Loucy (cell line): ENCODE measurements at regions not wholly inside any gene's neighbourhood (a gene's known extent, or its start where the extent isn't known, plus 50 kb on each side); places are given as distances from the start of the nearest gene placed in this dataset.

Source experiments
- H2AFZ ChIP-seq: fragments of 200-600 bp; sonication (generic); 2 replicates; pipeline ENCODE4 v1.6.0; 2016; ENCODE audit warnings: antibody characterized with exemption, mild to moderate bottlenecking, low read length, moderate library complexity
- H3F3A ChIP-seq: fragments of 200-600 bp; 2 replicates; pipeline ENCODE4 v1.6.0; 2016; ENCODE audit warnings: antibody characterized with exemption, low read depth, mild to moderate bottlenecking
- H3K27me3 ChIP-seq: fragments of 200-600 bp; sonication (generic); 2 replicates; pipeline ENCODE4 v1.6.1; 2014; ENCODE audit warnings: low read length, mild to moderate bottlenecking; ENCODE audit not compliant: insufficient read depth, poor library complexity, severe bottlenecking
- H3K36me3 ChIP-seq: fragments of 200-600 bp; sonication (generic); 2 replicates; pipeline ENCODE4 v1.6.1; 2016; ENCODE audit warnings: low read length; ENCODE audit not compliant: insufficient read depth
- H3K4me1 ChIP-seq: fragments of 200-600 bp; sonication (generic); 2 replicates; pipeline ENCODE4 v1.5.1; 2014; ENCODE audit warnings: low read length, mild to moderate bottlenecking; ENCODE audit not compliant: insufficient read depth, poor library complexity, severe bottlenecking
- H3K4me2 ChIP-seq: fragments of 200-600 bp; sonication (generic); 2 replicates; pipeline ENCODE4 v1.6.0; 2014; ENCODE audit warnings: antibody characterized with exemption, low read length, low read depth, mild to moderate bottlenecking; ENCODE audit not compliant: poor library complexity, severe bottlenecking
- H3K4me3 ChIP-seq: fragments of 200-600 bp; sonication (generic); 2 replicates; pipeline ENCODE4 v1.5.1; 2014; ENCODE audit warnings: low read length, mild to moderate bottlenecking, mixed read lengths; ENCODE audit not compliant: poor library complexity, severe bottlenecking
- H3K79me2 ChIP-seq: fragments of 200-600 bp; sonication (generic); 2 replicates; pipeline ENCODE4 v1.6.1; 2014; ENCODE audit warnings: low read length; ENCODE audit not compliant: insufficient read depth
- H3K9ac ChIP-seq: fragments of 200-600 bp; sonication (generic); 2 replicates; pipeline ENCODE4 v1.6.0; 2014; ENCODE audit warnings: mild to moderate bottlenecking, low read depth, low read length, moderate library complexity; ENCODE audit not compliant: poor library complexity, severe bottlenecking
- H3K9me2 ChIP-seq: fragments of 200-600 bp; sonication (generic); replicated peaks from 2 replicates; pipeline ENCODE4 v1.6.1; 2016; ENCODE audit warnings: low read depth, low read length, mixed read lengths
- H3K9me3 ChIP-seq: fragments of 200-600 bp; sonication (generic); 2 replicates; pipeline ENCODE4 v1.6.1; 2014; ENCODE audit warnings: mild to moderate bottlenecking, antibody characterized with exemption, low read length, low read depth; ENCODE audit not compliant: insufficient read depth
- H4K20me1 ChIP-seq: fragments of 200-600 bp; sonication (generic); 2 replicates; pipeline ENCODE4 v1.6.0; 2014; ENCODE audit warnings: antibody characterized with exemption, low read length, mild to moderate bottlenecking; ENCODE audit not compliant: insufficient read depth, poor library complexity, severe bottlenecking
- EZH2phosphoT487 ChIP-seq: fragments of 200-600 bp; IDR thresholded peaks from 2 replicates; pipeline ENCODE4 v1.6.1; 2018; ENCODE audit warnings: antibody characterized with exemption, mild to moderate bottlenecking, moderate library complexity, borderline replicate concordance
- TF ChIP-seq, protein P1 (sequence below): fragments of 200-600 bp; sonication (generic); conservative IDR thresholded peaks from 2 replicates; pipeline ENCODE4 v1.5.1; 2014; ENCODE audit warnings: mild to moderate bottlenecking, antibody characterized with exemption, low read length

- Histone ChIP-seq H3K4me2 (no peak overlapping the region), H3K36me3 (no peaks in the 10 kb centered on the region), H3K4me1 (peaks cover 31% of the 10 kb centered on the region), H3K27me3 (no peaks in the 10 kb centered on the region), H3K9me2 (no peaks in the 10 kb centered on the region; the same call in 1 of the 2 replicates), H4K20me1 (no peaks in the 10 kb centered on the region), H2AFZ (no peak overlapping the region), H3K79me2 (no peaks in the 10 kb centered on the region), H3K4me3 (no peak overlapping the region), H3F3A (no peaks in the 10 kb centered on the region), H3K9me3 (no peaks in the 10 kb centered on the region), H3K9ac (no peak overlapping the region)
- no peak for TF ChIP-seq EZH2phosphoT487
- TF ChIP-seq, protein P1, sequence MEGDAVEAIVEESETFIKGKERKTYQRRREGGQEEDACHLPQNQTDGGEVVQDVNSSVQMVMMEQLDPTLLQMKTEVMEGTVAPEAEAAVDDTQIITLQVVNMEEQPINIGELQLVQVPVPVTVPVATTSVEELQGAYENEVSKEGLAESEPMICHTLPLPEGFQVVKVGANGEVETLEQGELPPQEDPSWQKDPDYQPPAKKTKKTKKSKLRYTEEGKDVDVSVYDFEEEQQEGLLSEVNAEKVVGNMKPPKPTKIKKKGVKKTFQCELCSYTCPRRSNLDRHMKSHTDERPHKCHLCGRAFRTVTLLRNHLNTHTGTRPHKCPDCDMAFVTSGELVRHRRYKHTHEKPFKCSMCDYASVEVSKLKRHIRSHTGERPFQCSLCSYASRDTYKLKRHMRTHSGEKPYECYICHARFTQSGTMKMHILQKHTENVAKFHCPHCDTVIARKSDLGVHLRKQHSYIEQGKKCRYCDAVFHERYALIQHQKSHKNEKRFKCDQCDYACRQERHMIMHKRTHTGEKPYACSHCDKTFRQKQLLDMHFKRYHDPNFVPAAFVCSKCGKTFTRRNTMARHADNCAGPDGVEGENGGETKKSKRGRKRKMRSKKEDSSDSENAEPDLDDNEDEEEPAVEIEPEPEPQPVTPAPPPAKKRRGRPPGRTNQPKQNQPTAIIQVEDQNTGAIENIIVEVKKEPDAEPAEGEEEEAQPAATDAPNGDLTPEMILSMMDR = no peak
These were observed 559.6 kb downstream of the CD83 start for GRCh38 chr6:14676977-14677781.

DNA sequence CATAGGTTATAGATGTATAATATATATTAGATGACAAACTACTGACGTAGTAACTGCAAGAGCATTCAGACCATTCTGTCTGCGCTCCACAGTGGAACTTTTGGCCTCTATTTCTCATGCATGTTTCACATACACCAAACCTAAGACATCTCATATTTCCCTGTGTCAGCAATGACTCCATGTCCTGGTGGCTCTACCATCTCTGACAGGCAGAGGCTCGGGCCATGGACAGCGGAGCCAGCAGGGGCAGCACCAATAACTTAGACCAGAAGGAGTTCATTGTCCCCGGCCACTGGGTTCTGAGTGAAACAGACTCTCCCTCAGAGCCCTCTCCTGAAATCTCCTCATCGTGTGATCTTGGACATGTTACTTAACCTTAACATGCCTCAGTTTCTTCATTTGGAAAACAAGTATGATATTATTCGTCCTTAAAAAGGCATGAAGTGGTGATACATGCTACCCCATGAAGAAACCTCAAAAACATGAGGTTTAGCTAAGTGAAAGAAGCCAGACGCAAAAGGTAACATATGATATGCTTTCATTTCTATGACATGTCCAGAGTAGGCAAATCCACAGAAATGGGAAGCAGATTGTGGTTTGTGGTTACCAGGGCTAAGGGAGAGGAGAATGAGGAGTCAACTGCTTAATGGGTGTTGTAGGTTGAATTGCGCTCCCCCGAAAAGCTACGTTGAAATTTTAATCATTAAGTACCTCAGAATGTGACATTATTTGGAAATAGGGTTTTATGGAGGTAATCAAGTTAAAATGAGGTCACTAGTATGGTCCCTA is 564.0 kb upstream of the JARID2 start:
- Histone ChIP-seq H3K27me3 (no peaks in the 10 kb centered on the region), H3K9me2 (no peaks in the 10 kb centered on the region; the same call in 1 of the 2 replicates), H3K79me2 (no peaks in the 10 kb centered on the region), H3K4me2 (no peak overlapping the region), H3K4me1 (peaks cover 7% of the 10 kb centered on the region), H3K9ac (no peak overlapping the region), H3K36me3 (no peaks in the 10 kb centered on the region), H3K9me3 (no peaks in the 10 kb centered on the region), H3F3A (no peaks in the 10 kb centered on the region), H2AFZ (no peak overlapping the region), H3K4me3 (no peak overlapping the region), H4K20me1 (no peaks in the 10 kb centered on the region)
- no peak for TF ChIP-seq EZH2phosphoT487
- TF ChIP-seq, protein P1 = no peak

DNA sequence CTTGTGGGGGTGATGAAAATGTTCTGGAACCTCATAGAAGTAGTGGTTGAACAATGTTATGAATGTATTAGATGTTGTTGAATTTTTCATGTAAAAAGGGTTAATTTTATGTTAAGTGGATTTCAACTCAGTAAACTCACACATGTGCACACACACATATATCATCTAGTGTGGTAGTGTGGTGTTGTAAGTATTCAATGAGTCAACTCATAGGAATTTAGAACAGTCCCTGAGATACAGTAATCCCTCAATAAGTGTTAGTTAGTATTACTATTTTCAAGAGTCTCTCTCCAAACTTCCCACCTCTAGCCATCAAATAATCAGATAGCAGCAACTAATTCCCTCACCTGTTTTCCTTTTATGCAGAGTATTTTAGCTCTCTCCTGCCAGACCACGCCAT is 563.1 kb upstream of the JARID2 start:
- H3K4me1 ChIP-seq = peaks cover 7% of the 10 kb centered on the region

More for the DNA sequence above, 563.1 kb upstream of the JARID2 start:
- no peaks in the 10 kb centered on the region for H3F3A ChIP-seq
- no peak overlapping the region for H3K9ac ChIP-seq
- no peaks in the 10 kb centered on the region for H3K36me3 ChIP-seq
- TF ChIP-seq, protein P1 = no peak
- TF ChIP-seq EZH2phosphoT487 = no peak
- no peaks in the 10 kb centered on the region for H4K20me1 ChIP-seq
- no peak overlapping the region for H3K4me2 ChIP-seq
- no peaks in the 10 kb centered on the region for H3K27me3 ChIP-seq
- no peaks in the 10 kb centered on the region for H3K79me2 ChIP-seq
- no peak overlapping the region for H3K4me3 ChIP-seq
- no peaks in the 10 kb centered on the region; the same call in 1 of the 2 replicates for H3K9me2 ChIP-seq
- H2AFZ ChIP-seq = no peak overlapping the region
- no peaks in the 10 kb centered on the region for H3K9me3 ChIP-seq
